ENCODE measurements at regions not wholly inside any gene's neighbourhood (a gene's known extent, or its start where the extent isn't known, plus 50 kb on each side); places are given as distances from the start of the nearest gene placed in this dataset.
"Not testable (repeated sequence)": the region's sequence is repeated elsewhere in the genome, so short reads cannot be mapped to it uniquely, and the experiment has no call there.

GRCh38 chr5:101627770-101628169, 668.3 kb downstream of the SLCO4C1 start:
- H3K9me1 ChIP-seq (replicated peaks; ENCODE audit: control insufficient read depth, extremely low read depth, insufficient read depth, low read length); FAIRE-seq; H4K20me1 ChIP-seq (replicated peaks; ENCODE audit: control insufficient read depth, extremely low read depth, insufficient read depth, low read length); POLR2A ChIA-PET; H3K4me1 ChIP-seq (ENCODE audit: control insufficient read depth, extremely low read depth, insufficient read depth, low read length); BruUV-seq (replicated peaks); H3K9ac ChIP-seq (replicated peaks; ENCODE audit: extremely low read depth, insufficient read depth, low read length); dilution Hi-C loops (cut with MboI; ENCODE audit: extremely low pct_ligation_motif_present, low sequenced_read_pairs); DNase-seq (ENCODE audit: low read depth, low spot score); H3K27ac ChIP-seq (ENCODE audit: insufficient read depth, low read depth, low read length); H3K79me2 ChIP-seq (ENCODE audit: control insufficient read depth, insufficient read depth, low read length); H3K4me3 ChIP-seq (replicated peaks in 1 of 3; ENCODE audit: insufficient read depth in 1 of 3, low read depth in 1 of 3, low read length in 3 of 3); H3K9me3 ChIP-seq (replicated peaks; ENCODE audit: control insufficient read depth, insufficient read depth, low read length); H3K27me3 ChIP-seq (ENCODE audit: control insufficient read depth in 2 of 2, insufficient read depth in 2 of 2, low read length in 2 of 2); H3K4me2 ChIP-seq (ENCODE audit: insufficient read depth, low read length); H3K36me3 ChIP-seq (ENCODE audit: control insufficient read depth in 2 of 2, extremely low read depth in 1 of 2, insufficient read depth in 2 of 2, low read length in 2 of 2); H2AFZ ChIP-seq (ENCODE audit: low read depth, low read length); intact Hi-C loops (cut with micrococcal nuclease): not testable (repeated sequence)
- CTCF ChIA-PET, result interaction anchor here (1.5 kb wide), 1 partner anchor 10 kb away, joined by 4 read pairs; no protein-coding TSS in a partner anchor

- no peaks in the 10 kb centered on the region for H3K9me3 ChIP-seq (replicated peaks; ENCODE audit: control insufficient read depth, insufficient read depth, low read length)
- FAIRE-seq, result no peak
- H3K4me3 ChIP-seq (replicated peaks in 1 of 3; ENCODE audit: insufficient read depth in 1 of 3, low read depth in 1 of 3, low read length in 3 of 3), result no peak overlapping the region
- no peak overlapping the region for H3K27ac ChIP-seq (ENCODE audit: insufficient read depth, low read depth, low read length)
- H4K20me1 ChIP-seq (replicated peaks; ENCODE audit: control insufficient read depth, extremely low read depth, insufficient read depth, low read length), result no peaks in the 10 kb centered on the region
- dilution Hi-C loops (cut with MboI; ENCODE audit: extremely low pct_ligation_motif_present, low sequenced_read_pairs), result no loop called here
- no TSS peak for BruUV-seq (replicated peaks)
- H2AFZ ChIP-seq (ENCODE audit: low read depth, low read length), result no peak overlapping the region
- CTCF ChIA-PET, result interaction anchor here (1.5 kb wide), 1 partner anchor 9 kb away, joined by 4 read pairs; no protein-coding TSS in a partner anchor
- H3K9me1 ChIP-seq (replicated peaks; ENCODE audit: control insufficient read depth, extremely low read depth, insufficient read depth, low read length), result no peaks in the 10 kb centered on the region
- no peaks in the 10 kb centered on the region for H3K27me3 ChIP-seq (ENCODE audit: control insufficient read depth in 2 of 2, insufficient read depth in 2 of 2, low read length in 2 of 2)
- H3K9ac ChIP-seq (replicated peaks; ENCODE audit: extremely low read depth, insufficient read depth, low read length), result no peak overlapping the region
- H3K36me3 ChIP-seq (ENCODE audit: control insufficient read depth in 2 of 2, extremely low read depth in 1 of 2, insufficient read depth in 2 of 2, low read length in 2 of 2), result no peaks in the 10 kb centered on the region
- DNase-seq (ENCODE audit: low read depth, low spot score), result no peak
- H3K79me2 ChIP-seq (ENCODE audit: control insufficient read depth, insufficient read depth, low read length), result no peaks in the 10 kb centered on the region
- H3K4me1 ChIP-seq (ENCODE audit: control insufficient read depth, extremely low read depth, insufficient read depth, low read length), result no peaks in the 10 kb centered on the region
- no peak overlapping the region for H3K4me2 ChIP-seq (ENCODE audit: insufficient read depth, low read length)
- TF ChIP-seq POLR2A (IDR thresholded peaks at IDR 0.05; ENCODE audit: low read depth, low read length) (no peak), FOS (IDR thresholded peaks at IDR 0.05; ENCODE audit: borderline replicate concordance, insufficient read depth, low read length) (no peak), MYC (IDR thresholded peaks at IDR 0.05; ENCODE audit: low read depth, low read length) (no peak), EZH2 (IDR thresholded peaks at IDR 0.05; ENCODE audit: borderline replicate concordance, low read depth, low read length, severe bottlenecking) (no peak), JUN (IDR thresholded peaks at IDR 0.05; ENCODE audit: borderline replicate concordance, insufficient read depth, insufficient read length, low read depth) (no peak), GATA2 (IDR thresholded peaks at IDR 0.05; ENCODE audit: insufficient read depth, insufficient read length, low read depth, low read length) (no peak), MAX (IDR thresholded peaks at IDR 0.05; ENCODE audit: insufficient read depth, insufficient read length) (no peak)
- intact Hi-C loops (cut with micrococcal nuclease), result no loop called here
- POLR2A ChIA-PET, result no interaction called here
Measured at GRCh38 chr5:101626572-101626971, 669.5 kb downstream of the SLCO4C1 start.
